ENCODE measurements at regions not wholly inside any gene's neighbourhood (a gene's known extent, or its start where the extent isn't known, plus 50 kb on each side); places are given as distances from the start of the nearest gene placed in this dataset.

- in situ Hi-C loops (cut with HindIII; ENCODE audit: low sequenced_read_pairs): no loop called here
Measured at GRCh38 chr11:134531327-134532130, 119.5 kb upstream of the B3GAT1 start.

- in situ Hi-C loops (cut with HindIII; ENCODE audit: low sequenced_read_pairs): no loop called here
Measured at GRCh38 chr11:134530636-134531326, 118.7 kb upstream of the B3GAT1 start.

GRCh38 chr11:134529212-134530096, 117.4 kb upstream of the B3GAT1 start:
- in situ Hi-C loops (cut with HindIII; ENCODE audit: low sequenced_read_pairs): no loop called here

- in situ Hi-C loops (cut with HindIII; ENCODE audit: low sequenced_read_pairs): no loop called here
Measured at GRCh38 chr11:134528453-134528852, 116.4 kb upstream of the B3GAT1 start.

GRCh38 chr11:134527382-134528243, 115.6 kb upstream of the B3GAT1 start:
- in situ Hi-C loops (cut with HindIII; ENCODE audit: low sequenced_read_pairs): no loop called here

GRCh38 chr11:134524896-134525845, 113.1 kb upstream of the B3GAT1 start:
- in situ Hi-C loops (cut with HindIII; ENCODE audit: low sequenced_read_pairs): no loop called here

GRCh38 chr11:134524201-134524600, 112.2 kb upstream of the B3GAT1 start:
- in situ Hi-C loops (cut with HindIII; ENCODE audit: low sequenced_read_pairs): no loop called here

GRCh38 chr11:134522782-134523570, 110.9 kb upstream of the B3GAT1 start:
- in situ Hi-C loops (cut with HindIII; ENCODE audit: low sequenced_read_pairs): no loop called here

GRCh38 chr11:134521452-134522289, 109.6 kb upstream of the B3GAT1 start:
- in situ Hi-C loops (cut with HindIII; ENCODE audit: low sequenced_read_pairs): no loop called here

GRCh38 chr11:134521001-134521400, 109.0 kb upstream of the B3GAT1 start:
- in situ Hi-C loops (cut with HindIII; ENCODE audit: low sequenced_read_pairs): no loop called here

- in situ Hi-C loops (cut with HindIII; ENCODE audit: low sequenced_read_pairs): no loop called here
Measured at GRCh38 chr11:134519788-134520187, 107.7 kb upstream of the B3GAT1 start.

GRCh38 chr11:134519390-134519750, 107.3 kb upstream of the B3GAT1 start:
- in situ Hi-C loops (cut with HindIII; ENCODE audit: low sequenced_read_pairs): no loop called here

- in situ Hi-C loops (cut with HindIII; ENCODE audit: low sequenced_read_pairs): no loop called here
Measured at GRCh38 chr11:134518616-134519389, 106.8 kb upstream of the B3GAT1 start.

- in situ Hi-C loops (cut with HindIII; ENCODE audit: low sequenced_read_pairs): no loop called here
Measured at GRCh38 chr11:134517621-134518293, 105.7 kb upstream of the B3GAT1 start.

- in situ Hi-C loops (cut with HindIII; ENCODE audit: low sequenced_read_pairs): no loop called here
Measured at GRCh38 chr11:134517115-134517514, 105.1 kb upstream of the B3GAT1 start.

- in situ Hi-C loops (cut with HindIII; ENCODE audit: low sequenced_read_pairs): no loop called here
Measured at GRCh38 chr11:134516529-134516928, 104.5 kb upstream of the B3GAT1 start.
